GM18868 (cell line): ENCODE measurements at regions not wholly inside any gene's neighbourhood (a gene's known extent, or its start where the extent isn't known, plus 50 kb on each side); places are given as distances from the start of the nearest gene placed in this dataset.
"Not testable (repeated sequence)": the region's sequence is repeated elsewhere in the genome, so short reads cannot be mapped to it uniquely, and the experiment has no call there.

Experiments used
- ATAC-seq: cut with Tn5 transposase; IDR thresholded peaks from one replicate; pipeline ENCODE4 v1.9.1; 2021; ENCODE audit warnings: mild to moderate bottlenecking, moderate library complexity; ENCODE audit not compliant: unreplicated experiment

GRCh38 chr4:14400307-14400706 is 602.0 kb upstream of the CPEB2 start:
- ATAC-seq = no peak

GRCh38 chr4:14403132-14403531 is 599.1 kb upstream of the CPEB2 start:
- no peak for ATAC-seq

GRCh38 chr4:14404730-14405129 is 597.6 kb upstream of the CPEB2 start:
- no peak for ATAC-seq

- ATAC-seq = no peak
These were observed 591.8 kb upstream of the CPEB2 start for GRCh38 chr4:14410516-14410915.

- ATAC-seq = no peak
These were observed 587.1 kb upstream of the CPEB2 start for GRCh38 chr4:14415146-14415545.

GRCh38 chr4:14419516-14419915 is 582.8 kb upstream of the CPEB2 start:
- no peak for ATAC-seq

- not testable (repeated sequence) for ATAC-seq
These were observed 576.0 kb upstream of the CPEB2 start for GRCh38 chr4:14426297-14426696.

GRCh38 chr4:14428125-14428524 is 574.2 kb upstream of the CPEB2 start:
- no peak for ATAC-seq

- ATAC-seq = peak; percentile 55
These were observed 570.8 kb upstream of the CPEB2 start for GRCh38 chr4:14431155-14432134.

GRCh38 chr4:14434483-14434882 is 567.8 kb upstream of the CPEB2 start:
- no peak for ATAC-seq

- no peak for ATAC-seq
These were observed 567.4 kb upstream of the CPEB2 start for GRCh38 chr4:14434916-14435315.

- no peak for ATAC-seq
These were observed 560.7 kb upstream of the CPEB2 start for GRCh38 chr4:14441561-14441960.

- ATAC-seq = no peak
These were observed 556.4 kb upstream of the CPEB2 start for GRCh38 chr4:14445882-14446281.

- no peak for ATAC-seq
These were observed 556.0 kb upstream of the CPEB2 start for GRCh38 chr4:14446311-14446710.

- ATAC-seq = no peak
These were observed 555.4 kb upstream of the CPEB2 start for GRCh38 chr4:14446904-14447303.

- ATAC-seq = no peak
These were observed 553.0 kb upstream of the CPEB2 start for GRCh38 chr4:14449308-14449707.

- no peak for ATAC-seq
These were observed 550.3 kb upstream of the CPEB2 start for GRCh38 chr4:14452001-14452400.

- ATAC-seq = no peak
These were observed 549.5 kb upstream of the CPEB2 start for GRCh38 chr4:14452764-14453163.

- no peak for ATAC-seq
These were observed 543.8 kb upstream of the CPEB2 start for GRCh38 chr4:14458463-14458862.

- ATAC-seq = no peak
These were observed 537.2 kb upstream of the CPEB2 start for GRCh38 chr4:14465057-14465456.

GRCh38 chr4:14465507-14465906 is 536.8 kb upstream of the CPEB2 start:
- ATAC-seq = no peak

- no peak for ATAC-seq
These were observed 523.8 kb upstream of the CPEB2 start for GRCh38 chr4:14478504-14478903.

GRCh38 chr4:14496408-14496807 is 505.9 kb upstream of the CPEB2 start:
- no peak for ATAC-seq
